HG03565 (cell line): ENCODE measurements at regions not wholly inside any gene's neighbourhood (a gene's known extent, or its start where the extent isn't known, plus 50 kb on each side); places are given as distances from the start of the nearest gene placed in this dataset.

Experiments used
- ATAC-seq: cut with Tn5 transposase; IDR thresholded peaks from one replicate; pipeline ENCODE4 v1.9.1; 2021; ENCODE audit warnings: mild to moderate bottlenecking, moderate library complexity; ENCODE audit not compliant: unreplicated experiment

DNA sequence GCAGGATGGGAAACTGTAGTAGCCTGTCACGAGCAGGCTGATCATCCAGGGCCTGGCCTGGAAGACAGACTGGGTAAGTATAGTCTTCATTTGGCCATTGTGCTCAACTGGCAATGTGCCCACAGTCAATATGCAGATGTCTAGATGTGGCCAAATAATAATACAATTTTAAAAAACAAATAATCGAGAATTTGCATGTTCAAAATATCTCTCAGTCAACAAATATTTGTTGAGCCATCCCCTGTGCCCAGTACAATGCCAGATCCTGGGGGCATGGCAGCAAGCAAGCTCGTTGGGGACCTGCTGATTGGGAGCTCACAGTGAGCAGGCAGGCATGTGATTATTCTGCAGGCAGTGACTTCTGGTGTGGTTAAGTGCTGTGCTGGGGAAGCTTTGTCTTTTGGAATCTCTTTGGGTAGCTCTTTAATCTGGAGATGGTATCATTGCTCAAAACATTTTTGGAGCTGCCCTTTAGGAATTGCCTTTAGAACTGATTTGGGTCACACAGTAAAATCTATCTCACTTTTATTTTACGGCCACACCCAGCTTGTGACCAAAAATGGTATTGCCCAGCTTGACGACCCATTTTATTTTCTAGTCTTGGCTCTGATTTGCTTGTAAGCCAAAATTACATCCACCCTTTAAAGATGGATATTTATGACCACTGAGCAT, 92.2 kb downstream of the PLCE1 start:
- no peak for ATAC-seq

- ATAC-seq = no peak
Observed at GRCh38 chr10:94088926-94089381, 95.2 kb downstream of the PLCE1 start.

- ATAC-seq = no peak
Observed at GRCh38 chr10:94091649-94092048, 97.9 kb downstream of the PLCE1 start.

- no peak for ATAC-seq
Observed at GRCh38 chr10:94092848-94093247, 99.1 kb downstream of the PLCE1 start.

- no peak for ATAC-seq
Observed at GRCh38 chr10:94093286-94093905, 99.7 kb downstream of the PLCE1 start.

GRCh38 chr10:94094540-94094939, 100.8 kb downstream of the PLCE1 start:
- no peak for ATAC-seq

GRCh38 chr10:94097656-94098055, 103.9 kb downstream of the PLCE1 start:
- no peak for ATAC-seq

DNA sequence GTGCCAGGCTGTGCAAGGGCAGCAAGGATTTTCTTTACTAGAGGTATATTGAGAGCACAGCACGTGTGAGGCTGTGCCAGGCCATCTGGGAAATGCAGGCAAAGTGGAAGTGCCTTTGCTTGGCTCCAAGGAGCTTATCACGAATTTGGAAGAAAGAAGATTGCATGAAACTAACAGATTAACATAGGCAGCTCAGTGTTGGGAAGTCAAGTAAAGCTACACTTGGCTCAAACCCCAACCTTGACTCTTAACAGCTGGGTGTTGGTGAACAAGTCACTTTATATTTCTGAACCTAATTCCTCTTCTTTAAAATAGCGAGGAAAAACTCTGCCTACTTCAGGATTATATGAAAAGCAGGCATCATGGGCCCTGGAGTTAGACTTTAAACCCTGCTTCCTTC, 105.2 kb downstream of the PLCE1 start:
- ATAC-seq = no peak

GRCh38 chr10:94101894-94102293, 108.2 kb downstream of the PLCE1 start:
- ATAC-seq = no peak

DNA sequence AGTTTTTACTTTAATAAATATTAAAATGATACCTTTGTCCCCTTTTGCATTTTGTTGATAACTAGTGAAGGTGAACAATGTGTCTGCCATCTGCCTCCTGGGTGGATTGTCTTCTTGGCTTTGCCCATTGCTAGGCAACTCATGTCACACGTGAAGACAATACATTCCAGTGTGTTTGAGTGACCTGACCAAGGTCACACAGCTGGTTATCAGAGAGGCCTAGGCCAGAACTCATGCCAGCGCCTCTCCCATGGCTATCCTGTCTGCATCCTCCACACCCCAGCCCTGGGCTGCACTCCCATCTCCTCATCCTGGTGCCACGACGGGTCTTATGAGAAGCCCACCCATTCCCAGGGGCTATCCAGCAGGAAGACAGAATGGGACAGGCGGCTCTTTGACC, 108.7 kb downstream of the PLCE1 start:
- no peak for ATAC-seq

GRCh38 chr10:94103192-94103591, 109.5 kb downstream of the PLCE1 start:
- ATAC-seq = no peak

DNA sequence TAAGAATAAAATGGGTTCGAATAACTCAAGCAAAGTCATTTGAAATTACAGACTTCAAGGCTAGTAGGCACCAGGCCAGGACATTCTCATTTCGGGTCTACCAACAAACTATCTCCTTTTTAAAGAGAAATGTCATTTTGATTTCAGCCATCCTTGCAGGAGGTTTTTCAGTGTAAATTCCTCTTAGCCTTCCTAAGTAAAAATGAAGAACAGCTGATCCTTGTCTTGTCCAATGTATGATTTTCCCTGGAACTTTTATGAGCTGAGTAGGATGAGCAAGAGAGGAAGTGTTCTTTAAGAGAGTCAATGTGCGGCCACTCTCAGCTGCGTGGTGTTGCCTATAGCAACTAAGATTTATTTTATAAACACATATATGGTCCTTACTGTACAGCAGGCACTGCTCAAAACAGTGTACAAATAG, 110.1 kb downstream of the PLCE1 start:
- no peak for ATAC-seq

DNA sequence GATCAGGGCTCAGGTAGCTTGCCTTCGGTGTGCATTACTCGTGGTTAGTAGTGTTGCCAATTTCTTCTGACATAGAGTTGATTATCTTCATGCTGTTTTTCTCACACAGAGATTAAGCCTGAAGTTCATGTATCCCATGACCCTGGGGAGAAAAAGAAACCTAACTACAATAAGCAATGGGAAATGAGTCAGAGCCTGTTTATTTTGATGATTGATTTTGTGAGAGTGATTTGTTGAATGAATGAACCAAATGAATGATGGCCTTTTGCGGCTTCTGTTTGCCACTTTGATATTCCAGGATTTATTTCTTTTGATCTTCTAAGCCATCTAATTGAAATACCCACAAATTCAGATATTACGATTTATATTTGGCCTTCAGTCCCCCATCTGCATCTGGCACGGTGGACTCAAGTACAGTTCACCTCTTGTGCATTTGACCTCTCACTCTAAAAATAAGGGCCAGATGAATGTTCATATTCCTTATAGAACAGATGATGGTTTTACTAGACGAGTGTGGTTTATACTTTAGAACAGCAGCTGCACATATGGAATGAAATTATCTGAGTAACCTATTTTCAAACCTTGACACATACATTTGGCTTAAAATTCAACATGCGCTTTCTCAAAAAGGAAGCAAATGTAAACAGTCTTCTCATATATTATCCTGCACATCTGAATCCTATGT, 110.7 kb downstream of the PLCE1 start:
- ATAC-seq = no peak

DNA sequence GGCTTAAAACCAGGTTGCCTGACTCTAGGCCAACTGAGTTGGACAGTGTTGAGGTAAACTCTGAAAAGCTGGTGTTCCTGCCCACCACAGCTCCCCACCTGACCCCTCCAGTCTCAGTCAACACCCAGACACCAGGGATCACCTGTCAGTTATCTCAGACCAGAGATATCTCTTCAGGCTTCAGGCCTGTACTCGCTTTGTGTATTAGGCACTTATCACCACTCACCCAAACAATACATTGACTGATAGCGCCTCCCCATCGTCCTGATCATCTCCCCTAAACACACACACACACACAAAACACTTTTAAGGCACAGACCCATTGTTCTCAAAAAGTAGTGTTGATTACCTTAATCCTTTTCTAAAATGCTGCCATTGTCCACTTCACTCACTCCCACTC, 111.5 kb downstream of the PLCE1 start:
- ATAC-seq = no peak

DNA sequence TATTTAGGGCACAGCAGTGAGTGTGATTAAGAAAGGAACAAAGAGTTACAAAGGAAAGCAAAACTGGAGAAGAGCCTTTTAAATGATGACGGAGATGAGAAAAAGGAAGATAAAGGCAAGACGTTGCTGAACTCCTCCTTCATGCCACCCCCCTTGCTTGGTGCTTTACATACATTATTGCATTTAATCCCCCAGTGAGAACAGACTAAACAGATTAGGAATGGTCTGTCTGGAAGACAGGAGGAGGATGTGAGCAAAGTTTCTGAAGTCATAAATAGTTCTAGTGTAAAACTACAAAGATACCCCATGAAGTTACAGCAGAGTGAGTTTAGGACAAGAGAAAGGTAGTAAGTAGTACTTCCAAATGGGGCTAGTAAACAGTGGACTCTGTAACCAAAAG, 113.5 kb downstream of the PLCE1 start:
- no peak for ATAC-seq

GRCh38 chr10:94108200-94108599, 114.5 kb downstream of the PLCE1 start:
- ATAC-seq = no peak

GRCh38 chr10:94111367-94111766, 117.6 kb downstream of the PLCE1 start:
- no peak for ATAC-seq

DNA sequence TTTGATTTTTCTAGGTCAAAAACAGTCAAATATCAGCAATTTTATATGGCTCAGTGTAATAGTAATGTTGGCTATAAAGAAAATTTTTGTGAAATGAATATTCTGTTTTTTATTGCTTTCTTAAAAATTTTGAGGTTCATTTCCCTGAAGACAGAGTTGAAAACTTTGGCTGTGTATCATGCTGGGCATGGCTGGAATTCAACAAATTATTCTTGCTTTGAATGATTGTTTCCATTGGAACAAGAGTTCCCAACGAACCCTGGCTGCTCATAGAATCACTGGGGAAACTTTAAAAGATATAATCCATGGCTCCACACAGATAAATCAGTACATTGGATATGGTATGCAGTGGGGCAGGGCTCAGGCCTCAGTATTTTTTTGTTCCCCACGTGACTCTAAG, 118.6 kb downstream of the PLCE1 start:
- ATAC-seq = no peak

- ATAC-seq = no peak
Observed at GRCh38 chr10:94115725-94116124, 122.0 kb downstream of the PLCE1 start.

- no peak for ATAC-seq
Observed at GRCh38 chr10:94116848-94117247, 123.1 kb downstream of the PLCE1 start.

- ATAC-seq = no peak
Observed at GRCh38 chr10:94122211-94122610, 128.5 kb downstream of the PLCE1 start.
